SIG-M5 treated with dmso at 0.1 percent for 504 hours (cell line): ENCODE measurements at regions not wholly inside any gene's neighbourhood (a gene's known extent, or its start where the extent isn't known, plus 50 kb on each side); places are given as distances from the start of the nearest gene placed in this dataset.

Experiments
- DNase-seq: peaks from one replicate; lab custom pipeline; 2025; ENCODE audit not compliant: unreplicated experiment; lab: John Stamatoyannopoulos, UW

GRCh38 chr6:16976385-16977183 lies 125.3 kb upstream of the STMND1 start:
- no peak for DNase-seq

GRCh38 chr6:16974704-16975359 lies 127.0 kb upstream of the STMND1 start:
- DNase-seq = no peak

GRCh38 chr6:16974387-16974673 lies 127.5 kb upstream of the STMND1 start:
- no peak for DNase-seq

GRCh38 chr6:16973545-16974386 lies 128.1 kb upstream of the STMND1 start:
- no peak for DNase-seq

DNA sequence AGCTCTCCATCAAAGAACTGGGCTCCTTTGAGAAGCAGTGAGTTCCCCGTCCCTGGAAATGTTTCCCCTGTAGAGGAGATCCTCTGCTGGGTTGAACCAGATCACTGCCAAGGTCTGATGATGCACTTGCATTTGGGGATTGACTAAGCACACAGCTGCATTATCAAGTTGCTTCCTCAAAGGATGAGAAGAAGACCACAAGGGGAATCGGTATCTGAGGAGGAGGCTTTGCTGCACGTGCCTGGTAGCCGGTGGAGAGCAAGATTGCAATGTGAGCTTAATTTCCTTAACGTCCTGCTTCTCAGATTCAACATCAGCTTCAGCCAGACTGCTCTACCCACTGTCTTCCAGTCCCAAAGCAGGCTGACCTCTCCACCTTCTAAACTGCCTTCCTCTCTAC lies 128.8 kb upstream of the STMND1 start:
- no peak for DNase-seq

- no peak for DNase-seq
Observed at GRCh38 chr6:16972535-16972934, 129.3 kb upstream of the STMND1 start.

- DNase-seq = no peak
Observed at GRCh38 chr6:16969699-16970655, 131.9 kb upstream of the STMND1 start.

GRCh38 chr6:16968101-16968500 lies 133.7 kb upstream of the STMND1 start:
- DNase-seq = no peak

DNA sequence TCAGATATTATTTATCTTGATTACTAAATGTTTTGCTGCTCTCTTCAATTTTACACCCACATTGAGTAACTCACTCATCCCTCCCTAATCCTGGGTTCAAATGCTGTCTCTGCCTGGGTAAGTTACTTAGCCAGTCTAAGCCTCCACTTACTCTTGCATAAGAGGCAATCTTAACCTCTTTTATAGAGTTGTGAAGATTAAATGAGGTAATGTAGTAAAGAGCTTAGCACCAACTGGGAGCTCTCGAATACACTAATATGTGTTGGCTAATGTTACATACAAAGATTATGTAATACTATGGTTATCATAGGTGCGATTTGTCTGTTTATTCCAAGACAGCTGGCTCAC lies 134.4 kb upstream of the STMND1 start:
- no peak for DNase-seq

- DNase-seq = no peak
Observed at GRCh38 chr6:16966791-16967469, 134.9 kb upstream of the STMND1 start.

DNA sequence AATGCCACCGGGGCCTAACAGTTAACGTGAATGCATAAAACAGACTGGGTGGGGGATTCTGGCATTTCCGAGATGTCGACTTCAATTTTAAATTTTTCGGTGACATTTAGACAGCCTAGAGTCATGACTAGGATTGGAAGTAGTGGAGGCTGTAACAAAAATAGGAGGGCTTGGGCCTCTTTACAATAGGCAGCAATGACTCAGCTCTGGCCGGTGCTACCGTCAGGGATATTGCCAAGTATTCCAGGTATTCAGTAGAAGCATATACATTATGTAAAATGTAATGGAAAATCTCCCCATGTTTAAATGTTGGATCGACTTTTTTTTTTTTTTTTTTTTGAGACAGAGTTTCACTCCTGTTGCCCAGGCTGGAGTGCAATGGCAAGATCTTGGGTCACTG lies 136.2 kb upstream of the STMND1 start:
- DNase-seq = no peak

DNA sequence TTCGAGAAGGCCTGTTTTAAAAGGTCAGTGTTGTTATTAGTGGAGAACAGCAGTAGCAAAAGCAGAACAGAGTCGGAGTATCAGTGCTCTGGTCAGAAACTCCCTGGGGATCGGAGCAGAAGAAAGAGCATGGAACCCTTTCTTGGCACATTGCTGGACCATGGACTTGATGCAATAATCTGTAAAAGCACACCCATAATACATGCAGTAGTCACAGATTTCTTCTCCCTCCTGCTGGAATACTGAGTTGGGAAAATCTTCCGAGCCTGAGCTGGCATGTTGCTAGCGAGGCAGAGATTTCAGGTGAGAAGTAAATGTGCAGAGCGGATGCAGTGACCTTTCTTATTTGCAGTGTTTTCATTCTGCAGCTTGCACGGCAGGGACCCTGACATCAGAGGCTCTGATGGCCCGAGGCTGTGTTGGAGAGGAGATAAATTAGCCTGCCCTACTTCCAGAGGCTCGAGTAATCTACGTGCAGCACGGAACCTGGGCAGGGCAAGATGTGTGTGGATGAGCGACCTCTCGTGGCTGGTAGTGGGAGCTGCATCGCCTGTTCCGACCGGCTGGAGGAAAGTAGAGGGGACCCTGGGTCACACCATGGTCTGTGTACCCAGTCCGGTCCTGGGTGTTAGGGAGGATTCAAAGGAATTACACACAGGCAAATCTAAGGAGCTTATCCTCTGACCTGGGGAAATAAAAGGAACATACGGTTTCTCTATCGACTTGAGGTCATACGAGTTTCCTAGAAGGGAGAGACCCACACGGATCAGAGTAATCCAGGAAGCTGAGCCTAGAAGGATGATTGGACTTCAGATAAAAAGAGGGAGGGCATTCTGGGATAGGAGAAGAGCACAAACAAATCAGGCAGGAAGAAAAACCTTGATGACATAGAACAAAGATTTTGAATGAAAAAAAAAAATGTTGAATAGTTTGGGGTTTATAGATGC lies 137.0 kb upstream of the STMND1 start:
- peak; percentile 43 for DNase-seq

DNA sequence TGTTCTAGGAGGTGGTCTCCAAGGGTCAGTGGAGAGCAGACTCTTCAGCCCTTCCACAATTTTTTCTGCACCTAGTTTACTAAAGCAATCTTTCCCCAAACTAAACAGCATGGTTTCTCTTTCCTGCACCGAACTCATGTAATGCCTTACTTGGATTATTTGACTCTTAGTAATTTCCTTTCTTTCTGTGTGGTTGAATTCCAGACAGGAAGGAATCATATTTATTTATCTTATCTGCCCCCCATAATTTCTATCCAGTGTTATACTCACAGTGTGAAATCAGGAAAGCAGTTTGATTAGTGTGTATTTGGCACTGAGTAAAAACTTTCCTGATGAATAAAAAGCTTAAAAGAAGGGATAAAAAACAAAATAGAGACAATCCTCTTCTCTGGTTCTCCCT lies 140.3 kb upstream of the STMND1 start:
- DNase-seq = no peak

DNA sequence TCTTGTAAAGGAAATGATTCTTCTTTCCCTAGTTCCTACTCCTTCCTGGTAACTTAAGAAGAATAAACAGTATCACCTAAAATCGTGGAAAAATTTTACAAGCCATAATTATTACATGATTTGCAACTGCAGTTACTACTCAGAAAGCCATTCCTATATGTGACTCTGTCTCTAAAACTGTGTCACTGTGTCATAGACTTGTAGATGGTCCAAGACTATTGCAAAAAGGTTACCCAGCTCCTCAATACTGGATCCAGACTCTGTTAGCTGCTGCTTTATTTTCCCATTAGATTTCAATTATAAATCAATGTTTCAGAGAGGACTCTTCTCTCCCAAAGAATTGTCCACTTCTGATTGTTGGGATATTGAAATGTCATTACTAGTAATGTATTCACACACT lies 142.1 kb upstream of the STMND1 start:
- no peak for DNase-seq

DNA sequence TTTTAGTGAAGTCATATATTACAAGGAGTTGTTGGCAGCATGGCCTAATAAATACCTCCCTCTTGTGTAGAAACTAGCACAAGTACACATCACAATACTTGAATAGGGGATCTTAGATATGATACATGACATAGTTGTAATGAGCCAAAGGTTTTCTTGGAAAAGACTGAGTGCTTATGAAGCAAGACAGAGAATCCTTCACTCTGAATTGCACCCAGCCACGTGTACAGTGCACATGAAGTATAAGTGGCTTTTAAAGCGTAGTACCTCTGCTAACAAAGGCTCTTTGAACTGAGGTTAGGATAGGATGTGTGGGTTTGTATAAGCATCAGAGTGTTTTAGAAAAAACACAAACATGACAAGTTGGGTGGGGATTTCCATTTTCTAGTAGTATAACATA lies 145.5 kb upstream of the STMND1 start:
- DNase-seq = no peak

DNA sequence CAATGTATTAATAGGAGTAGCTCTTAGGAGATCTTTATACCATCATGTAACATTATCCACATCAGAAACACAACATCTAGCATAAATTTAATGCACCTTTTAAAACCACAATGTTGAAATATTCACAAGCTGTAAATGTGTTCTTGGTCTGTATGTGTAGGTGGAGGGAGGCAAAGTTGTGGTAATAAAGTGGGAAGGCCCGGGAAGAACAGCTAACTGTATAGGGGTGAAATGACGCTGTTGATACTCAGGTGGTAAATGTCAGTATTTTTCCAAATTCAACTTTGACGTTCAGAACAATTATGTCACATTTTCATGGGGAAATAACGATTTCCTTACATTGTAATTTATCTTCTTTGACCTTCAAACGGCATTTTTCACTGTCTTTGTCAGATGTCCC lies 146.0 kb upstream of the STMND1 start:
- DNase-seq = no peak

GRCh38 chr6:16953905-16954304 lies 147.9 kb upstream of the STMND1 start:
- no peak for DNase-seq

DNA sequence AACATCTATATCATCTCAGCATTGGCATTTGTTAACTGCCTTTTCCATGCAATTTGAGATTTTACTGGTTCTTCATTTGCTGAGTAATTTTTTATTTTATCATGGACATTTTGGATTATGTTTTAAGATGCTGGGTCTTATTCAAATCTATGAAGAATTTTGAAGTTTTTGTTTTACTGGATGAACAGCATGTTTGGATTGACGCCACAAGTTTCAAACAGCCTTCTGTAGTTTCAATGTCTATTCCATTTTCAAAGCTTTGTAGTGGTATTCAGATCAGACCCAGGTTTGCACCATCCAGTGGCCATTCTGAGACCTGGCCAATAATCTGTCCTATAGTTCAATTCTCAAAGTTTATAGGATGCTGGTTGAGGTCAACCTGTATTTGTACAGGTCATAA lies 148.4 kb upstream of the STMND1 start:
- no peak for DNase-seq

DNA sequence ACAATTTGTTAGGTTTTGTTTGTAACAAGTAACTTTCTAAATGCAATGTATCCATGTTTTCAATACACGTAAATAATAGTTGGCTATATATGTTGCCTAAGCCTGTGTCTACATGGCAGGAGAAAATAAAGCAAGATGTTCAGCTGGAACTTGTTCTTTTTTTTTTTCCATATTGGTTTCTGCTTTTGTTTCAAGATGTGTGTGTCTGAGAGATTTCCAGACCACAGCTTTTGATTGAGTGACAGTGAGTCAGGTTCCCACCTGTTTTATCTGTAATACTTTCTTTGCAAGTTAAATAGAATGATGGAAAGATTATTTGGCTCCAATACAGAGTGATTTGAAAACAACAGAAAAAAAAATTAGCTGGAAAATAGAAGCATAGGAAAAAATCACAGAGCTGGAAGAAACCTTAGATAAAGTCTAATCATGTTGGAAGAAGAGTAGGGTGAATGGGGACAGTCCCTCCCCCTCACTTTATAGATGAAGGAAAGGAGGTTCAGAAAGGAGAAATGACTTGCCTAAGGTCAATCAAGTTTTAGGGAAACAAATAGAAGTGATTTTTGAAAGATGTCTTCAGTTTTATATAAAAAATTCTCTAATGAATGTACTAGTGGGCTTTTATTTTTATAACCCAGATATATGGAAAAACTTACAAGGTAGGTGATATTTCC lies 150.9 kb upstream of the STMND1 start:
- no peak for DNase-seq
